HG02973 (cell line): ENCODE measurements at regions not wholly inside any gene's neighbourhood (a gene's known extent, or its start where the extent isn't known, plus 50 kb on each side); places are given as distances from the start of the nearest gene placed in this dataset.
"Not testable (repeated sequence)": the region's sequence is repeated elsewhere in the genome, so short reads cannot be mapped to it uniquely, and the experiment has no call there.

Source experiments
- ATAC-seq: cut with Tn5 transposase; IDR thresholded peaks from one replicate; pipeline ENCODE4 v1.9.1; 2021; ENCODE audit warnings: moderate library complexity; ENCODE audit not compliant: unreplicated experiment

- ATAC-seq: no peak
These were observed 161.0 kb upstream of the CIBAR2 start for GRCh38 chr16:85273293-85273692.

- no peak for ATAC-seq
These were observed 162.2 kb upstream of the CIBAR2 start for GRCh38 chr16:85274501-85274900.

GRCh38 chr16:85274924-85275323 lies 162.7 kb upstream of the CIBAR2 start:
- no peak for ATAC-seq

- no peak for ATAC-seq
These were observed 163.4 kb upstream of the CIBAR2 start for GRCh38 chr16:85275533-85276249.

- ATAC-seq: no peak
These were observed 164.0 kb upstream of the CIBAR2 start for GRCh38 chr16:85276258-85276657.

- no peak for ATAC-seq
These were observed 164.4 kb upstream of the CIBAR2 start for GRCh38 chr16:85276721-85277120.

GRCh38 chr16:85278839-85279238 lies 166.6 kb upstream of the CIBAR2 start:
- no peak for ATAC-seq

- ATAC-seq: no peak
These were observed 167.1 kb upstream of the CIBAR2 start for GRCh38 chr16:85279402-85279801.

- ATAC-seq: no peak
These were observed 167.7 kb upstream of the CIBAR2 start for GRCh38 chr16:85279825-85280545.

GRCh38 chr16:85281181-85281580 lies 168.9 kb upstream of the CIBAR2 start:
- no peak for ATAC-seq

- no peak for ATAC-seq
These were observed 170.6 kb upstream of the CIBAR2 start for GRCh38 chr16:85282842-85283241.

- ATAC-seq: no peak
These were observed 171.2 kb upstream of the CIBAR2 start for GRCh38 chr16:85283305-85284050.

GRCh38 chr16:85284141-85284817 lies 172.0 kb upstream of the CIBAR2 start:
- no peak for ATAC-seq

GRCh38 chr16:85285681-85286065 lies 173.4 kb upstream of the CIBAR2 start:
- ATAC-seq: no peak

- ATAC-seq: no peak
These were observed 174.0 kb upstream of the CIBAR2 start for GRCh38 chr16:85286066-85286831.

GRCh38 chr16:85286951-85287814 lies 174.9 kb upstream of the CIBAR2 start:
- ATAC-seq: no peak

GRCh38 chr16:85287815-85288109 lies 175.5 kb upstream of the CIBAR2 start:
- ATAC-seq: not testable (repeated sequence)

- no peak for ATAC-seq
These were observed 176.1 kb upstream of the CIBAR2 start for GRCh38 chr16:85288341-85288868.

- ATAC-seq: no peak
These were observed 176.8 kb upstream of the CIBAR2 start for GRCh38 chr16:85288869-85289660.
